Lower leg skin (tissue), 3 donors: ENCODE measurements at regions not wholly inside any gene's neighbourhood (a gene's known extent, or its start where the extent isn't known, plus 50 kb on each side); places are given as distances from the start of the nearest gene placed in this dataset.
"Not testable (repeated sequence)": the region's sequence is repeated elsewhere in the genome, so short reads cannot be mapped to it uniquely, and the experiment has no call there.

Experiments used
- CTCF ChIP-seq, 3 donors: fragments of 450-650 bp; IDR thresholded peaks; one replicate each; pipeline ENCODE4 v1.5.1; 2016; ENCODE audit warnings: antibody characterized with exemption in 3 of 3, mild to moderate bottlenecking in 3 of 3, moderate library complexity in 2 of 3
- POLR2A ChIP-seq, 2 donors: fragments of 450-650 bp; IDR thresholded peaks; one replicate each; pipeline ENCODE4 v1.6.1; 2016 to 2017; ENCODE audit warnings: antibody characterized with exemption in 2 of 2, mild to moderate bottlenecking in 1 of 2, moderate library complexity in 1 of 2

DNA sequence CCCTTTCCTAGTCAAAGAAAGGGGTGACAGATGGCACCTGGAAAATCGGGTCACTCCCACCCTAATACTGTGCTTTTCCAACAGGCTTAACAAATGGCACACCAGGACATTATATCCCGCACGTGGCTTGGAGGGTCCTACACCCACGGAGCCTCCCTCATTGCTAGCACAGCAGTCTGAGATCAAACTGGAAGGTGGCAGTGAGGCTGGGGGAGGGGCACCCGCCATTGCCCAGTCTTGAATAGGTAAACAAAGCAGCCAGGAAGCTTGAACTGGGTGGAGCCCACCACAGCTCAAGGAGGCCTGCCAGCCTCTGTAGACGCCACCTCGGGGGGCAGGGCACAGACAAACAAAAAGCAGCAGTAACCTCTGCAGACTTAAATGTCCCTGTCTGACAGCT lies 249.2 kb upstream of the ALG10 start:
- TF ChIP-seq POLR2A, CTCF (IDR thresholded peaks at IDR 0.05): not testable (repeated sequence)
